Tibial nerve (tissue), 4 donors: ENCODE measurements at regions not wholly inside any gene's neighbourhood (a gene's known extent, or its start where the extent isn't known, plus 50 kb on each side); places are given as distances from the start of the nearest gene placed in this dataset.

ENCODE experiments used
- DNase-seq, 2 donors: peaks; one replicate each; pipeline ENCODE4 v3.0.0-alpha.2; 2019; ENCODE audit warnings: low spot score in 2 of 2
- H3K27ac ChIP-seq, 4 donors: fragments of 200-600 bp; sonication (generic) in 3 of 4; one replicate each; pipeline ENCODE4 v1.5.1; 2017 to 2019; ENCODE audit warnings: mild to moderate bottlenecking in 1 of 4
- H3K27me3 ChIP-seq, 2 donors: fragments of 200-600 bp; sonication (generic) in 1 of 2; one replicate each; pipeline versions ENCODE4 v1.5.1 to v1.6.0; 2017 to 2019
- H3K36me3 ChIP-seq, 3 donors: fragments of 200-600 bp; sonication (generic); one replicate each; pipeline ENCODE4 v1.5.1; 2018 to 2019
- H3K4me1 ChIP-seq, 4 donors: fragments of 200-600 bp; sonication (generic) in 3 of 4; one replicate each; pipeline ENCODE4 v1.5.1; 2017 to 2019
- H3K4me3 ChIP-seq, 4 donors: fragments of 200-600 bp; sonication (generic) in 3 of 4; one replicate each; pipeline ENCODE4 v1.5.1; 2017 to 2019; ENCODE audit warnings: mild to moderate bottlenecking in 1 of 4, moderate library complexity in 1 of 4
- H3K9me3 ChIP-seq, 4 donors: fragments of 200-600 bp; sonication (generic) in 3 of 4; one replicate each; pipeline ENCODE4 v1.5.1; 2017 to 2019
- CTCF ChIP-seq, 5 experiments: fragments of 200-600 bp in 3 of 5; fragments of 450-650 bp in 2 of 5; sonication (generic) in 3 of 5; IDR thresholded peaks; one replicate each; pipeline ENCODE4 v1.5.1; 2016 to 2019; ENCODE audit warnings: antibody characterized with exemption in 5 of 5, mild to moderate bottlenecking in 3 of 5, moderate library complexity in 2 of 5
- EP300 ChIP-seq, 2 donors: sonication (generic); formaldehyde crosslinking; IDR thresholded peaks; one replicate each; pipeline ENCODE4 v1.6.1; 2017; ENCODE audit warnings: antibody characterized with exemption in 2 of 2, mild to moderate bottlenecking in 1 of 2
- POLR2A ChIP-seq, 2 donors: fragments of 450-650 bp; IDR thresholded peaks; one replicate each; pipeline ENCODE4 v1.6.1; 2017; ENCODE audit warnings: antibody characterized with exemption in 2 of 2, mild to moderate bottlenecking in 2 of 2, moderate library complexity in 2 of 2
- WGBS, 2 donors: methylation state at CpG; one replicate each; pipeline ENCODE4 v1.1.5; 2018; 5-methylcytosine and 5-hydroxymethylcytosine counted together

DNA sequence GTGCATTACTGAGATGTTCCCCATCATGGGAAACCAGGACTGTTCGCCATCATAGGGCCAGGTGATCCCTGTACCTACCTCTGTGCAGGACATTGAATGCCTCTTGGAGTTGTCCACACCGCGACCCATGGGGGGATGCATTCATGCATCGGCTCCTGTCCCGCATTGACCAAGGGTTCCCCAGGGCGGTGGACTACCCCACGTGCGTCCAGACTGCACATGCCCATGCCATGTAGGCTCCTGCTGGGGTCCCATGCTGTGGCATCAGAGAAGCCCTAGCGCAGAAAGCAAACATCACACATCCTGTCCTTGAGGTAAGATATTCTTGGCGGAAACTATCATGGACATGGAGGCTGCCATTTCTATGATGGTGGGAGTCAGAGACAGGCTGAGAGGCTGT lies 121.6 kb upstream of the UNC5B start:
- Histone ChIP-seq H3K27me3 (no peaks in the 10 kb centered on the region), H3K4me3 (no peak overlapping the region), H3K36me3 (no peaks in the 10 kb centered on the region), H3K27ac (no peak overlapping the region), H3K9me3 (no peaks in the 10 kb centered on the region), H3K4me1 (no peaks in the 10 kb centered on the region)
- no peak for TF ChIP-seq EP300 (IDR thresholded peaks at IDR 0.05)
- no peak for TF ChIP-seq CTCF (IDR thresholded peaks at IDR 0.05)
- no peak for TF ChIP-seq POLR2A (IDR thresholded peaks at IDR 0.05)
- 91 to 94% methylated on average over 10 of the region's 10 CpGs for WGBS, 2 donors
- DNase-seq = no peak

DNA sequence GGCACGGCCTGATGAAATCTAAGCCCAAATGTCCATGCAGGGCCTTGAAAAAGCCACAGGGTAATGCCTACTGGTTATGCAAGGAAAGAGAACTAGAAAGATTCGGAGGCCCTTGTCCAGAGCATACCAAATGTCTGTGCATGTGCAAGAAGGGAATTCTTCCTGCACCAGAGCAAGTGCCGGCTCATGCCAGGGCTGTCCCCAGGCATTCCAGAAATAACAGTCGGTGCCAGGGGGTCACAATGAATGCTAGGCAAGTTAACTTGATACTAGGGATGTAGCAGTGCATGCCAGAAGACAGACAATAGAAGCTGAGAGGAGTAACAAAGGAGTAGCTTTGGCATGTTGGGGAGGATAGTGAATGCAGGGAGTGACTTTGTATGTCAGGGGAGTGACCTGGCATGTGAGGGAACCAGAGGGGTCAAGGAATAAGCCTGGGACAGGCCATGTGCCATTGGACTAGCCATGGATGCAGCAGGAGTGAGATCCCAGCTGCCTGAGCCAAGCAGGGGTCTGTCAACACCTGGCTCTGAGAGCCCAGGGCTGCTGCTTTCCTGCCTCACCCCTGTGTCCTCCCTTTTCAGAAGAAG lies 119.5 kb upstream of the UNC5B start:
- H3K27ac ChIP-seq = no peak overlapping the region
- WGBS, 2 donors = 48 to 57% methylated on average over 4 of the region's 4 CpGs
- H3K9me3 ChIP-seq = no peaks in the 10 kb centered on the region
- no peak for TF ChIP-seq CTCF (IDR thresholded peaks at IDR 0.05)
- TF ChIP-seq EP300 (IDR thresholded peaks at IDR 0.05) = no peak
- TF ChIP-seq POLR2A (IDR thresholded peaks at IDR 0.05) = no peak
- DNase-seq = no peak
- no peaks in the 10 kb centered on the region for H3K4me1 ChIP-seq
- no peaks in the 10 kb centered on the region for H3K36me3 ChIP-seq
- no peak overlapping the region for H3K4me3 ChIP-seq
- no peaks in the 10 kb centered on the region for H3K27me3 ChIP-seq

DNA sequence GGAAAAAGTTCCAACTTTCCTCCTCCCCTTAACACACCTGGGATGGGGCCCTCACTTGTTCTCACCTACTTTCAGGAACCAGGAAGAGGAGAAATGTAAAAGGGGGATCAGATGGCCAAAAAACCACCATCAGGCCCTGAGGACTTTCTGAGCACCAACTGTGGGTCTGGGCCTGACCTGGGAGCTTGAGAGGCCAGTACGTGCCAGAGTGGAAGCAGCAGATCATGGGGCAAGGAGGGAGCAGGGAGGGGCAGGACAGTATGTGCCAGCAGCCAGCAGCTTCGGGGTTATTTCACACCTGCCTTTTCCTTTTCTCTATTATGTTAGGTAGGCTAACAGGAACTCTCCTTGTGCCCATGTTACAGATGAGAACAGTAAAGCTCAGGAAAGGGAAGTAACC lies 118.8 kb upstream of the UNC5B start:
- H3K27ac ChIP-seq = no peak overlapping the region
- H3K4me3 ChIP-seq = no peak overlapping the region
- 80 to 84% methylated on average over 2 of the region's 2 CpGs for WGBS, 2 donors
- H3K27me3 ChIP-seq = no peaks in the 10 kb centered on the region
- no peaks in the 10 kb centered on the region for H3K9me3 ChIP-seq
- no peaks in the 10 kb centered on the region for H3K4me1 ChIP-seq
- DNase-seq = no peak
- no peaks in the 10 kb centered on the region for H3K36me3 ChIP-seq
- no peak for TF ChIP-seq POLR2A (IDR thresholded peaks at IDR 0.05)
- TF ChIP-seq CTCF (IDR thresholded peaks at IDR 0.05) = no peak
- no peak for TF ChIP-seq EP300 (IDR thresholded peaks at IDR 0.05)

DNA sequence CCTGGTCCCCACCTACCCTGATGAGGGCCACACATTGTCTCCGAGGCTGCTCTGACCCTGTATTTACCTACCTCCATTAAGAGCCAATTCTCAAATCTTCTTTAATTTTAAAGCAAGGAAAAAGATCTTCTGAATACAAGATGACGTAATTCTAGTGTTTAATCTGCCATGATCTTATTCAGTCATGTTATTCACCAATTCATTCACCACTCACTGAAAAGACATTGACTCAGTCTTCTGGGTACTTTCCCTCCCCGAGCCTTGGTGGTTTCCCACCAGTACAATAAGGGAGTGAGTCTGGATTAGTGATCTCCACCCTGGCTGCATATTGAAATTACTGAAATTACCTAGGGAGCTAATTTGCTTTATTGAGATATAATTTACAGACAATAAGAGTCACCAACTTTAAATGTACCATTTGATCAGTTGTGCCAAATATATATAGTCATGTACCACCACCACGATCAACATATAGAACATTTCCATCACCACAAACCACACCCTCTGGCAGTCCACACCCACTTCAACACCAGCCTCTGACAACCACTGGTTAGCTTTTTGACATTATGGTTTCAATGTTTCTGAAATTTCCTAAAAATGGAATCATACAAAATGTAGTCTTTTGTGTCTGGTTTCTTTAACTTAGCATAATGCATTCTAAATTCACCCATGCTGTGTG lies 117.5 kb upstream of the UNC5B start:
- DNase-seq = no peak
- no peaks in the 10 kb centered on the region for H3K36me3 ChIP-seq
- TF ChIP-seq EP300 (IDR thresholded peaks at IDR 0.05) (no peak), POLR2A (IDR thresholded peaks at IDR 0.05) (no peak), CTCF (IDR thresholded peaks at IDR 0.05) (no peak)
- no peak overlapping the region for H3K27ac ChIP-seq
- no peaks in the 10 kb centered on the region for H3K9me3 ChIP-seq
- H3K4me3 ChIP-seq = no peak overlapping the region
- H3K4me1 ChIP-seq = no peaks in the 10 kb centered on the region
- H3K27me3 ChIP-seq = no peaks in the 10 kb centered on the region
- 58 to 77% methylated on average over 4 of the region's 4 CpGs for WGBS, 2 donors

DNA sequence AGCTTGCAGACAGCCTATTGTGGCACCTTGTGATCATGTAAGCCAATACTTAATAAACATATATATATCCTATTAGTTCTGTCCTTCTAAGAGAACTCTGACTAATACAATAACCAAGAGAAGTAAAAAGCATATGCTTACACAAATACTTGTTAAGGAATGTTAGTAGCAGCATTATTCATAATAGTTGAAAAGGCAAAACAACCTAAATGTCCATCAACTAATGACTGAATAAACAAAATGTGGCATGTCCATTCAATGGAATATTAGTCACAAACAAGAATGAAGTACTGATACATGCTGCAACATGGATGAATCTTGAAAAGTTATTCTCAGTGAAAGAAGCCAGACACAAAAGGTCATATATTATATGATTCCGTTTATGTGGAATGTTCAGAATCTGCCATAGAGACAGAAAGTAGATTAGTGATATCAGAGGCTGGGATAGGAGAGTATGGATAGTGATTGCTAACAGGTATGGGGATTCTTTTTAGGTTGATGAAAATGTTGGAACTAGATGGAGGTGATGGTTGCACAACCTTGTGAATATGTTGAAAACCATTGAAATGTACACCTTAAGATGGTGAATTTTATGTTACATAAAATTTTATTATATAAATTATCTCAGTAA lies 112.5 kb upstream of the UNC5B start:
- Histone ChIP-seq H3K36me3 (no peaks in the 10 kb centered on the region), H3K9me3 (no peaks in the 10 kb centered on the region), H3K4me1 (no peaks in the 10 kb centered on the region), H3K4me3 (no peak overlapping the region), H3K27me3 (no peaks in the 10 kb centered on the region), H3K27ac (no peak overlapping the region)
- TF ChIP-seq CTCF (IDR thresholded peaks at IDR 0.05) = no peak
- no peak for TF ChIP-seq EP300 (IDR thresholded peaks at IDR 0.05)
- no peak for TF ChIP-seq POLR2A (IDR thresholded peaks at IDR 0.05)
- WGBS, 2 donors = 41 to 54% methylated on average over 1 of the region's 1 CpG
- no peak for DNase-seq
